GM21423 (cell line): ENCODE measurements at regions not wholly inside any gene's neighbourhood (a gene's known extent, or its start where the extent isn't known, plus 50 kb on each side); places are given as distances from the start of the nearest gene placed in this dataset.
"Not testable (repeated sequence)": the region's sequence is repeated elsewhere in the genome, so short reads cannot be mapped to it uniquely, and the experiment has no call there.

ENCODE experiments used
- ATAC-seq: cut with Tn5 transposase; IDR thresholded peaks from one replicate; pipeline ENCODE4 v1.9.1; 2021; ENCODE audit warnings: mild to moderate bottlenecking, moderate library complexity; ENCODE audit not compliant: unreplicated experiment

DNA sequence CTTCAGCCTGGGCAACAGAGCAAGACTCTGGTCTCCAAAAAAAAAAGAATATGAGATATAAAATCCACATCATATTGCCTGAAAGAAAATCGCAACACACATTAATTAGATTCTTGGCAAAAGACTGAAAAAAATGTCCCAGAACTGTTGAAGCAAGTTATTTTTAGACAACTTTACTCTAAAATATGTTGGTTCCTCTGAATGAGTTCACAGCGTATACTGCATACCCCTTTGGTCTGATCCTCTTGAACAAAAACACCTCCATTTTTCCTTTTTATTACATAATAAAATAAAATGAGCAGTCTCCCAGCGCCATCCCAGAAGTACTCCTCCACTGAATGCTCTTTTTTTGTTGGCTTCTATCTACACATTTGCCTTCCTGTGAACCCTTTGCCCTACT, 126.0 kb upstream of the TMEM170B start:
- no peak for ATAC-seq

DNA sequence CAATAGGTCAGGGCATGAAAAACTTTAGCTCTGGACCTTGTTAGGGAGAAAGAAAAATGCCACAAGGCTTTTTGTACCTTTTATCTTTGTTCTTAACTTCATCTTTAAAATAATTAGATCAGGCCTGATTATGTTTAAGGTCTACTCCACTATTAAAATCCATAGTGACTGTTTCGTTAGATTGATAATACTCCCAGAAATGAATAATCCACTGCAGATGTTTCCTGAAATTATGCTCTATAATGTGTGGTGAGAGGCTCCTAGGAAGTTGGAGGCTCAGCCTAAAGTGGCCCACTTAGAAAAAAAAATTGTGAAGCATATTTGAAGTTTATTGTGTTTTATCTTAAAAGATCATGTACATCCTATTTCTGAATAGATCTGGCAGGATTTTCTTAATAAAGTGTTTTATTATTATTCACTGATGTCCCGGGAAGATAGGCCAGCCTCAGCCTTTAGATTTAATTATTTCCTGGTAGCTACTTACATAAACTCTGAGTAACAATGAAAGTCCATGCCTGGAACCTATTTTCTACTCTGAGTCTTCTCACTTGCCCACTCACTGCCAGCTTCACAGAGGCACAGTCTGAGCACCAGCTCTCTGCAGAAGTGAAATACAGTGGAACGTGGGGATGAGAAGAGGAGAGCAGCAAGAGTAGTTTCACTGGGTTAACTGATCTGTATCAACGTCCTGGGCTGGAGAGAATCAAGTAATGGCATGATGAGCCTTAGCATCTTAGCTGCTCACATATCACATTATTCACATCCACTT, 126.8 kb upstream of the TMEM170B start:
- ATAC-seq = no peak

- ATAC-seq = no peak
Observed at GRCh38 chr6:11409371-11409770, 128.2 kb upstream of the TMEM170B start.

DNA sequence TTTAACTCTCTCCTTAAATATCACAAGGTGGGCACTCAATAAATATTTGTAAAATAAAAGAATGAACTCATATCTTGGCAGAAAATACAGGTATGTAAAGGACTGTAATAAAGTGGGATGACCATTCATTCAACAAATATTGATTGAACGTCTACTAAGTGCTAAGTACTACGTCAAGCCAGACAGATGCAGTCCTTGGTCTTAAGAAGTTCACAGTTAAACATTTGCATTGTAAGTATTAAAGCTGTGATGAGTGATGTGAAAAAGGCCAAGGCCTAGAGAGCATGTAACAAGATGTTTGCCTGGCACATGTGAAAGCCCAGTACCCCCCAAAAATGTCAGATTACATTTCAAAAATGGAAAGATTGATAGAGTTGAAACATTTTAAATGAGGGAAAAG, 130.1 kb upstream of the TMEM170B start:
- no peak for ATAC-seq

DNA sequence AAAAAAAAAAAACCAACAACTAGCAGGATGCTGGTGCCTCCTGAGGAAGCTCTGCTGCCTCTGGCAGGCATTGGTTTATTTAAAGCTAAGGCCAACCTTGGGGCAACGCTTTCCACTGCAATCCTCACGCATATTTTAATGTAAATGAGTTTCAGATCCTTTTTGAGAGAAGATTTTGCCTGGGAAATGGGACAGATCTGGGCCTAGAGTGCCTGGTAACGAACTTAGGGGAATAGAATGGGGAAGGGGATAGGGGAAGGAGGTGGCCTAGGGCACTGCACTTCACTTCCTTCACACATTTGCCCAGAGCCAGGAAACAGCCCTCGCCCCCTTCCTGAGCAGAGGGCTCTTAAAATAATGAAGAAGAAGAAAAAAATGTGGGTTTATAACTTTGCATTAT, 132.7 kb upstream of the TMEM170B start:
- no peak for ATAC-seq

GRCh38 chr6:11404081-11404480, 133.5 kb upstream of the TMEM170B start:
- ATAC-seq = no peak

- no peak for ATAC-seq
Observed at GRCh38 chr6:11403035-11403601, 134.4 kb upstream of the TMEM170B start.

- ATAC-seq = not testable (repeated sequence)
Observed at GRCh38 chr6:11402581-11402980, 135.0 kb upstream of the TMEM170B start.

DNA sequence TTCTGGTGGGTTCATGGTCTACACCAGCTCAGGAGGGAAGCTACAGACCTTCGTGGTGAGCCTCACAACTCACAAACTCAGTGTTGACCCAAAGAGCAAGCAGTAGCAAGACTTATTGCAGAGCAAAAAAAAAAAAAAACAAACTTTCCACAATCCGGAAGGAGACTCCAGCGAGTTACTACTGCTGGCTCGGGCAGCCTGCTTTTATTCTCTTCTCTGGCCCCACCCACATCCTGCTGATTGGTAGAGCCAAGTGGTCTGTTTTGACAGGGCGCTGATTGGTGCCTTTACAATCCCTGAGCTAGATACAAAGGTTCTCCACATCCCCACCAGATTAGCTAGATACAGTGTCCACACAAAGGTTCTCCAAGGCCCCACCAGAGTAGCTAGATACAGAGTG, 135.6 kb upstream of the TMEM170B start:
- ATAC-seq = not testable (repeated sequence)

DNA sequence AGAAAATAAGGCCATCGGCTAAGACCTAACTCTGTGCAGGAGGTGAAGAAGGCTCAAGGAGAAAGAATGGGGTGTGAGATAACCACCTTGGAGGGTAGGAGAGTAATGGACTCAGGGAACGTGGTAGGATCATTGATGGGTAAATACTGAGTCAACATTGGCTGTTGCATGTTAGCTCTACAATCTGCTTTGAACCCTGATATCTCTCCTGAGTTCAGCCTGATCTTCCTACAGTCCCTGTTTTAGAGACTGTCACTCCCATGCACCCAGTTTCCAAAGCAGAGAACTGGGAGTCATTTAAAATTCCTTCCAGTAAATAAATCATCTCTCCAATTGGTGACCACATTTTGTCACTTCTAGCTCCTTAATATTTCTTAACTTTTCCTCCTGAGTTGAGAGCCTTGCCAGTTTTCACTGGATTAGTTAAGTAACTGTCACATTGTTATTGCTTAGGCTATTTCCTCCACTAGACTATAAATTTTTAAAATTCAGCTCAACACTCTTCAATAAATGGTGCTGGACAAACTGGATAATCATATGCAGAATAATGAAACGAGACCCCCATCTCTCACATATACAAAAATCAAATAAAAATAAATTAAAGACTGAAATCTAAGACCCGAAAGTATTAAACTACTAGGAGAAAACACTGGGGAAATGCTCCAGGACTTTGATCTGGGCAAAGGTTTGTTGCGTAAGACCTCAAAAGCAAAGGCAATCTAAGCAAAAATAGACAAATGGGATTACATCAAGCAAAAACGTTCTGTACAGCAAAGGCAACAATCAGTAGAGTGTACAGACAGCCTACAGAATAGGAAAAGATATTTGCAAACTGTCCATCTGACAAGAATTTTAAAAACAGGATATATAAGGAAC, 138.9 kb upstream of the TMEM170B start:
- no peak for ATAC-seq

- no peak for ATAC-seq
Observed at GRCh38 chr6:11397622-11398450, 139.7 kb upstream of the TMEM170B start.

DNA sequence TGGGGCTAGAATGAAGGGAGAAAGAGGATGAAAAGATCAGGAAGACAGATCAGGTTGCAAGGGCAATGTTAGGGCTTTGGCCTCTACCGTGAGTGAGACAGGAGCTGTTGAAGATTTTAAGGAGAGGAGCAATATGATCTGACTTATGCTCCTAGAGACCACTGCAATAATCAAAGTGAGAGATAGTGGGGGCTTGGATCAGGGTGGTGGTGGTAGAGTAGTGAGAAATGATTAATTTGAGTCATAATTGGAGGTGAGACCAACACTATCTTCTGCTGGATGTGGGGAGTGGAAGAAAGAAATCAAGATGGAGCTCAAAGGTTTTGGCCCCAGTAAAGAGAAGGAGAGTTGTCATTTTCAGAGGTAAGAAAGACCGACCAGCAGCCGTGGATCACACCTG, 140.7 kb upstream of the TMEM170B start:
- ATAC-seq = no peak

DNA sequence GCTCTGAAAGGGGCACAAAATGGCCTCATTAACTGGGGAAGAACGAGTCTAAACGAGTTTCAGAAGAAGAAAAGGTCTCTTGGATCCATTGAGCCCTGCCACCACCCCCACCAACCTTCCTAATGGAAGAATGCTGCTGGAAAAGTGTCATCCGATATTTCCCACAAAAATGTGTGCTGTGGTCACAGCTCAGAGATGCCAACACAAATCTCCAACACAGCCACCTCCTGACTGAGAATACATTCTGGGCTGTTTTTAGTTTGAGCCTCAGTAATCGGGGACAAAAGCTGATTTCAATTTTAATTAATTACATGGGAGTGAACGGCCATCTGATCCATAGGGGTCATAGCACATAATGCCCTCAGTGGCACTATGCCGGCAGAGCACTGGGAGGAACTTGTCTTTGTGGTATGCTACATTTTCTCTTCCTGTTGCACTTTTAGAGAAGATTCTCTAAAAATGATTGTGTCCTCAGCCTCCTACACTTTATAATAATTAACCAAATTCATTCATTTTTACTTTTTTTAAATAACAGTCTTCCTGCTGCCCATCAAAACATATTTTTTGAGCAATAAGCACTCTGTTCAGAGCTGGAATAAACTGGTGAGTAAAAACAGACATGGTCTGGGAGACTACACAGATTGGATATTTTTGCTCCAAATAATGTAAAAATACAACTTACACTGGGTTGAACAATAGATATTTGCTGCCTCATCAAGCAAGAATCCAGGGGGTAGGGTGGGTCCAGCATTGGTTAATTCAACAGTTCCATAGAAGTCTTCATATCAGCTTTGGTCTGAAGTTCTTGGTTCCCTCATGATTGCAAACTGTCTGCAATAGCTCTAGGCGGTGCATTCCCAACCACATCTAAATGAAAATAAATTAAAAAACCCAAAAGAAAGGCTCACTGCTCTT, 143.6 kb upstream of the TMEM170B start:
- ATAC-seq = peak; percentile 46

DNA sequence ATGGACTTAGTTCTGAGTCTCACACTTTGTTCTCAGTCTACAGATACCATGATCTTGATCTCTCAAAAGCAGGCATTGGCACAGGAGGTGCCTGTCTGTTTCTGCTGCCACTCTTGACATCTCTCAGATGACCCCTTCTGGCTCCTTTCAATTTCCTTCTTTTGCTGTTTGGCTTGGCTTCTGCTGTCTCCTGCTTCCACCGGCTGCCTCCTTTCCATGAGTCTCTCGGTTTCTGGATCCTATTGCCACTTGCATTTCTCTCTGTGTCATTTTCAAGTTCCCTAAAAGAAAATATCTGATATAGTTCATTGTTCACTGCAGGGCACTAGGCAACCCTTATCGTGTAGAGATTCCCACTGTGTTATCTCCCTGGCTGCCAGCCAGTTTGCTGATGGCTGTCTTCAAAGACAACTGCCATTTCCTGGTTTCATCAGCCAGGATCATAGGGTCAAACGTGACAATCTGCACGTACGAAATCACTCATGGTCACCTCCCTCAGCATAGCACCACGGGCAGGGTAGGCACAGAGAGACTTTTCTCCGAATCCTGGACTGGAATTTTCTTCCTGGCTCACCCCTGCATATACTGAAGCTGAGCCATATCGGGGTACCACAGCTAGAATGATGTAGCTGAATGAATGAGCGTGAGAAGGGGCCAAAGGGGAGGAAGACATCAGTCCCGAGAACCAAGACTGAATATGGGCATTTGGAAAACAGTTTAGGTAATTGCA, 144.6 kb upstream of the TMEM170B start:
- no peak for ATAC-seq

GRCh38 chr6:11391934-11392777, 145.4 kb upstream of the TMEM170B start:
- no peak for ATAC-seq

GRCh38 chr6:11389977-11390376, 147.6 kb upstream of the TMEM170B start:
- no peak for ATAC-seq

DNA sequence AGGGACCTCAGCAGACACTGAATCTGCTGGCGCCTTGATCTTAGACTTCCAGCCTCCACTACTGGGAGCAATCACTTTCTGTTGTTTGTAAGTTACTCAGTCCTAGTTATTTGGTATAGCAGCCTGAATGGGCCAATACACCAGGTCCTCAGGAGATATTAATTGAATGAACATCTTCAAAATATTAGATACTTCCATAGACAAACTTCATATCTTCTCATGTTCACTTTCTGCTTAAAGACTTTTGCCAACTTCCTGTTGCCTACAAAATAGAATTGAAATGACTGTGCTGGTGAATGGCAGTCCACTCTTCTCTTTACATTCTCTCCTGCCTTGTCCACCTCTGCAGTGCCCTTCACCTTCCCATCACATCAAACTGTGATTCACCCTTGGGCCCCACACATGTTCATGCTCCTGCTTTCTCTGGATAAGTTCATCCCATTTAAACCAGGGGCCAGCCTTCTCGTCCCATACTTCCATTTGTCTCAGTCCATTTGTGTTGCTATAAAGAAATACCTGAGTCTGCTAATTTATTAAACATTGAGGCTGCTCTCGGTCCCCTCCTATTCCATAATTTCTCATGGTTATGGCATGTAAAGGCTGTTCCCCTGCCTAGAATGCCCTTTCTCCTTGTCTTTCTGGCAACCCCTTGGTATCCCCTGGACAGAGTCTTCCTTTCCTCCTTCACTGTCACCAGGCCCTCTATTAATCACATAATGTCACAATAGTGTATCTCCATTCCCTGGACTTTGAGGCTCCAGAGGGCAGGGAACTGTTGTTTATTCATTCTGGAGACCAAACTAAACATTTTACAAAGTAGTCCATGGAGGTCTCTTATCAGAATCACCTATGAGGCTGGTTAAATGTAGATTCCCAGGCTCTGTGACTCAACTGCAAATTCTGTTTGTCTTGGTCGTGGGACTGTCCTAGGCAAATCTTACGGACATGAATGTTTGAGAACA, 148.3 kb upstream of the TMEM170B start:
- ATAC-seq = no peak
